Stimulated activated CD4-positive, alpha-beta T cell treated with anti-CD3 and anti-CD28 coated beads, Interleukin-12 subunit alpha, Interleukin-12 subunit beta, amount 100 ng/mL, for 4 hours (primary cell): ENCODE measurements at regions not wholly inside any gene's neighbourhood (a gene's known extent, or its start where the extent isn't known, plus 50 kb on each side); places are given as distances from the start of the nearest gene placed in this dataset.
"Not testable (repeated sequence)": the region's sequence is repeated elsewhere in the genome, so short reads cannot be mapped to it uniquely, and the experiment has no call there.

Experiments
- DNase-seq: peaks from one replicate; pipeline ENCODE4 v3.0.0-alpha.2; 2020

- peak; percentile 29 for DNase-seq
Observed at GRCh38 chr1:239951511-239952140, 140.1 kb upstream of the FMN2 start.

DNA sequence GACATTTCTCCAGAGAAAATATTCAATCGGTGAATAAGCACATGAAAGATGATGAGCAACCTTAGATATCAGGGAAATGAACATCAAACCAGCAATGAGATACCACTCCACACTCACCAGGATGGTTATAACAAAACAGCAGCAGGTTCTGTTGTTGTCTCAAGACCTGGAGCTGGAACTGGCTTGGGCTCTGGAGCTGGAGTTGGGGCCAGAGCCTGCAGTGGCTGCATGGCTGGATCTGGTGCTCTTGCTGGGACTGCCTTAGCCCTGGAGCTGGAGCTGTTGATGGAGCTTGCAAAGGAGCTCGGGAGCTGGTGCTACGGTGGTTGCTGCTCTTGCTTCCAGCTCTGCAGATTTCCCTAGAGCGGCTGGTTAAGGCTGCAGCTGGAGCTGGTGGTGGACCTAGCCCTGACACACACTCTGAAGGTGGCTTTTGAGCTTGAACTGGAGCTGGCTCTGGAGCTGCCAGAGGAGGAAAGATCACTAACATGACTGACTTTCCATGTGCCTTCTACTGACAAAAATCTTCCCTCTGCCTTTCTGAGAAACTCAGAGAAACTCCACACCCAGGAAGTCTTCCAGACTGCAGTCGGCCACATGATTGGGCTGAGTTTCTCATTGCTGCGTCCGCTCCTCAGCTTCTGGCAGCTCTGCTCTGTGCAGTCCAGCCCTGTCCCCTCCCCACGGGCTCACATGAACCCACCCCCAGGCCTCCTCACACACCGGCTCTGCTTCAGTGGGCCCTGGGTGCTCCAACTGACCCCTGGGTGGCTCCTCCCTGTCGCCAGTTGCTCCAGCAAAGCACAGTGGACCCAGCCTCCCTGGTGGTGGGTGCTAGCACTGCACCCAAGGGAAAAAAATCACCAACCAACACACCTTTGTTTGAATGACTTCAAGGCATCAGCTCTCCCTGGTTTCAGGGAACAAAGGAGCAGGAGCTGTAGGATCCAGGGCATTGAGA, 139.1 kb upstream of the FMN2 start:
- DNase-seq = no peak

DNA sequence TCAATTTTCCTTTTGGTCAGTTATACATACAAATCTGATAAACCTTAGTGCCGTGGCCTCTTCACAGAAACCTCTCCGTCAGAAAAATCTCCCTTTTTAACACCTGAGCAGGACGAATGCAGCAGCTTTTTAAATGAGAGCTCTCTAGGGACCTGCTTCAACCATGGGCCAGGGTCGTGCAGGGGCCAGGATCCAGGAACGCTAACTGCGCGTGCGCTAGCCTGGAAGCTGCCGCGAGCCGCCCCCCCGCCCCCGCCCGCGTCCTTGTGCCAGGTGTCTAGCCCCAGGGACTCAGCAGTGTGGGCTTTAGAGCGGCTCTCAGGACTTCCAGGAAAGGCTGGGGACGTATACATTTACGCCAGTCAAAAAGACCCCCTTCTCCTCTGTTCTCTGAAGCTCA, 136.8 kb upstream of the FMN2 start:
- no peak for DNase-seq

GRCh38 chr1:239955431-239955830, 136.3 kb upstream of the FMN2 start:
- no peak for DNase-seq

- no peak for DNase-seq
Observed at GRCh38 chr1:239956263-239956662, 135.4 kb upstream of the FMN2 start.

- DNase-seq = no peak
Observed at GRCh38 chr1:239958063-239958462, 133.6 kb upstream of the FMN2 start.

DNA sequence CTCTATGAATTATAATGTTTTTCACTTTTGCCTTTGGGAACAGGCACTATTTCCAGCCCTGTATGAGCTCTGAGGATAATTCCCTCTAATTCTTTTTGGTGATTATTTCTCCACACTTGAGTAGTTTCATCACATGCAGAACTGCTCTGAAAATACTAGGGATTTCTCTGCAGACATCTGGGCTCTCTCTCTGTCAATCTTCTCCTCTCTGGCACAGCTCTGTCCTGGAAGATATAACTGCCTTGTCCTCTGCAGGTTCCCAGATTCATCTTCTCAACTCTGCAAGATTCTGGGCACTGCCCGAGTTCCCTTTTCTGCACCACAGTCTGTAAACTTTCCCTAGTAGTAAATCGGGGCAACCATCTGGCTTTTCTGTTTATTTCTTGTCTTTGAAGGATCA, 131.3 kb upstream of the FMN2 start:
- no peak for DNase-seq

- no peak for DNase-seq
Observed at GRCh38 chr1:239963856-239964255, 127.8 kb upstream of the FMN2 start.

DNA sequence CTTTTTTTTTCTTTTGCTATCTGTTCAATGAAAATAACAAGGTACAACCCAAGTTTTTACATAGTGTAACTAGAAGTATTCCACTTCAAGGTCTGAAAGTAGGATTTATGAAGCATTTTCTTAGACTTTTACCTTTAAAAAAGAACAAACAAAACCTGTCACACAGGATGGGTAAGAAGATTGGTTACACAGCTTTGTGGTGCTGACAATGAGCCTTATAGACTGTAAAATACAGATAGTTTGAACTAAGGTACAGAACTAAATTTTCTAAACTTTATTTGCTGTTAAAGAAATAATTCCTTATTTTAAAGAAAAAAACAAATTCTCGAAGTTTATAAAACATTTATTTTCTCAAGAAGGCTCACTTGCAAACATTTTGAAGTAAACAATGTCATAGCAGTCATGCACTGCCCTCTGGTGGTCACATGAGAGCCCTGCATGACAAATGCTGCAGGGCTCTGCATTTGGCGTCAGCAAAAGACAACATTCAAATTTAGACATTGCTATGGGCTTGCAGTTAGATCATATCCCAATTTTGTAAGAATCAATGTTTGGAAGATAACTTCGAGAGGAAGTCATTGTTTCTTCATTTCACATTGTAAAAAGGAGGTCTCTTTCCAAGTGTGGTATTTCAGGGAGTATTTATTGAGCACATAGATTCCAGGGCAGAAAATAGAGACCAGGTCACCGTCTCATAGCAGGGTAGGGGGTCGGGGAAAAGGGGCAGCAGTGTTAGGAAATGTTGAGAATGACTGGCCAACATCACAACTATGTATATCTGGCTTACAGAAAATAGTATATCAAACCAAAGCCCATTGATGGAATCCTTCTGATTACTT, 115.3 kb upstream of the FMN2 start:
- DNase-seq = peak; percentile 38

- DNase-seq = no peak
Observed at GRCh38 chr1:239977416-239977815, 114.3 kb upstream of the FMN2 start.

- DNase-seq = no peak
Observed at GRCh38 chr1:239979456-239979855, 112.2 kb upstream of the FMN2 start.

DNA sequence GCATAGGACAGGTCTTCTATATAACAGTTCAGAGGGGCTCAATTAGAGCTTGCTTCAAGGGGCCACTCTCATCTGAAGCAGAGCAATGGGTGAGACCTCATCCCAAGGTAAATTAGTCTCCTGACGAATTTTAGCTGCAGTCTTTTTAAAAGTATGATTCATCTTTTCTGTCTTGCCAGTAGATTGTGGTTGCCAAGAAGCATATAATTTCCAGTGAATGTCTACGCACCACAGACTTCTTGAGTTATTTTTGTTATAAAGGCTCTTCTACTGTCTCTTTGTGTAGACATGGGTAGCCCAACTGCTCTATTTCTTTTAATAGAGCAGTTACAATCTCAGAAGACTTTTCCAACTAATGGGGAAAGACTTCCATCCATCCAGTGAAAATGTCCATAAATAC, 108.9 kb upstream of the FMN2 start:
- DNase-seq = no peak

- DNase-seq = no peak
Observed at GRCh38 chr1:239985044-239985443, 106.6 kb upstream of the FMN2 start.

- no peak for DNase-seq
Observed at GRCh38 chr1:239987103-239987745, 104.5 kb upstream of the FMN2 start.

GRCh38 chr1:239989990-239990389, 101.7 kb upstream of the FMN2 start:
- DNase-seq = no peak

DNA sequence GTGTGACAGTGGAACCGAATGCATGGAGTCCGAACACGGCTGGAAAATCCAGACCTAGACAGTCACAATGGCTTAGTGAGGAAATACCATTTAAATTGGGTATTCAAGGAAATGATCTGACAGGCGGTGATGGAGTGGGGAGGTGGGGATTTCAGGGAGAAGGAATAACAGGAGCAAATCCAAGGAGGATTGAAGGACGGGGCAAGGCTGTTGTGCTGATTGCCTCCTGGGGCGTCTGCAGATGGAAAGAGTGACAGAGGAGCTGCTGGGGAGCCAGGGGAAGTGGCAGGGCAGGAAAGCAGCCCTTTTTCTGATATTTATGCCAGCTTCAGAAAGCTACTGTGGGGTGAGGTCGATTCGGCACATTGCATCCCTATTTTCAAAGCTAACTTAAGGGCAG, 99.1 kb upstream of the FMN2 start:
- not testable (repeated sequence) for DNase-seq

GRCh38 chr1:239993366-239993765, 98.3 kb upstream of the FMN2 start:
- DNase-seq = no peak

- no peak for DNase-seq
Observed at GRCh38 chr1:239995281-239995680, 96.4 kb upstream of the FMN2 start.

DNA sequence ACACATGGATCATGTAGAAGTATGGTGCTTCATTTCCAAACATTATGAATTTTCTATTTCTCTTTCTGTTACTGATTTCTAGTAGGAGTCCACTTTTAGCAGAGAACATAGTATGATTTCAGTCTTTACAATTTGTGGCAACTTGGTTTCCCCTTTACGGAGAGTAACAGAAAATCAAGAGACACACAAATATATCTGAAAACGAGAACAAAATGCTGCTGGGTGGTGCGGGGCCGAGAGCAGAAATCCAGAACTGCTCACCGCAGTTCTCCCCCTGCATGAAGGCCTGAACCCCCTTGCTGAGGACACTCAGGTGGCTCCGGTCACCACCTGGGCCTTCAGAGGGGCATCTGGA, 94.5 kb upstream of the FMN2 start:
- DNase-seq = no peak

DNA sequence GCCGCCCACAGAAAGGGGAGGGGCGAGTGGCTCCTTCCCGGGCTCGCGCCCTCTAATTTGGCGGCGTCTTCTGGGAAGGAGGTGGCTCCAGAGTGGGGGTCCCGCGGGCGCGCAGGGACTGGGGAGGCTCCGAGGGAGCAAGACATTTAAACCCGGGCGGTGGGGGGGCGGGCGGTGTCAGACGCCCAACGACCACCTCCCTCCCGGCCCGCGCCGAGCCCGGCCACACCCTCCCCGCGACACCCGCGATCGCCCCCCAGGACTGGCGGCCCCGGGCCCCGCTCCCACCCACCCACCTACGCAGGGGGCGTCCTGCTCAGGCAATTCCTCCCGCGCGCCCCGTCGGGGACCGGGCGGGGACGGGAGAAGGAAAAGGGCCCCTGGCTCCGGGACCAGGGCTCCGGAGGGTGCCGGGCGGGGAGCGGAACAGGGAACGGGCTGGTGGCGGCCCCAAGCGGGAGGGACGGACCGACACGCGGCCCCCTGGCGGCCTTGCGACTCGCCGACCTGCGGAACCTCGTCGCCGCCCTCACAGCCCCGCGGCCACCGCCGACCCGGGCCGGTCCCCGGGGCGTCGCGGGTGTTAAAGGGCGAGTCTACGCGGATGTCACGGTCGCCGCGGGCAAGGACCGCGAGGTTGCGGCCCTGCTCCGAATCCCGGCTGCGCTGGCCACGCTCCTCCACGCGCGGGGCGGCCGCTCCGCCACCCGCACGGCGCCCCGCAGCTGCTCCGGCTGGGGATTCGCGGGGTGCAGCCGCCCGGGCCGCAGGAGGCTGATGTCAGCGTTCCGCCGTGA, 94.0 kb upstream of the FMN2 start:
- DNase-seq = no peak

GRCh38 chr1:239998312-239998649, 93.4 kb upstream of the FMN2 start:
- no peak for DNase-seq

DNA sequence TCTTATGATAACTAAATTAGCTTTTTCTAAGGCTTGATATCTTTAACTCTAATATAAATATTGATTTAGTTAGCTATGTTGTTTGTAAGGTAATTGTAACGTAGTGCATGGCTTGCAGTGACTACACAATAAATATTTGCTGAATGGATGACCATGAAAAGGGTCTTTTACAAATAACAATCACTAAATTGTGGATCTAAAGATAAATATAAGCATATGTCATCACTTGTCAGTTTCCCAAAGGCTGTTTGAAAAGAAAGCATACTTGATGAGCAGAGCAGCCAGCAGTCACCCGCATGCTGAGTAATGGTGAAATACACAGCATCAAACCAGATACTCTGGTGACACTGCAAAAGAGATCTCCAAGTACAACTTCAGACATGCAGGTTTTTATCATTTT, 92.5 kb upstream of the FMN2 start:
- DNase-seq = no peak
